ENCODE measurements at regions not wholly inside any gene's neighbourhood (a gene's known extent, or its start where the extent isn't known, plus 50 kb on each side); places are given as distances from the start of the nearest gene placed in this dataset.

GRCh38 chr22:44402196-44403111 is 89.7 kb upstream of the SHISAL1 start:
- Mint-ChIP-seq H3K4me3 (no peak overlapping the region), H3K36me3 (ENCODE audit: low read depth) (no peaks in the 10 kb centered on the region), H3K27me3 (ENCODE audit: low read depth) (no peaks in the 10 kb centered on the region), H3K4me1 (no peaks in the 10 kb centered on the region), H3K27ac (ENCODE audit: unreplicated experiment) (no peak overlapping the region), H3K9me3 (no peaks in the 10 kb centered on the region)
- no peak for TF ChIP-seq CTCF (conservative IDR thresholded peaks at IDR 0.05)
- no peak for DNase-seq (ENCODE audit: low read depth, low spot score)

DNA sequence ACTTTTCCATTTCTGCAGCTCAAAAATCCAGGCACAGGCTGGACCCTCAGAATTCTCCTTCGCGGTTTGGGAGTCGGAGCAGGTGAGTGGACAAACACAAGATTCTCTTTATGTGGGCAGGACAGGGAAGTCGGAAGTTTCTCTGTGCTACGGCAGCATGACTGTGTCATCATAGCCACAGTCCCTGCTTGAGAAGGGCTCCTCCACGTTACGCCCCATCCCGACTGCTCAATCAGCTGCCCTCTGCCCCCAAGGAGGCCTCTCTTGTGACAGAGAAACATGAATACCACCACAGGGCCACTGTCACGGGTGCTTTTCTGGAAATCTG is 89.0 kb upstream of the SHISAL1 start:
- H3K9me3 Mint-ChIP-seq, result no peaks in the 10 kb centered on the region
- TF ChIP-seq CTCF (conservative IDR thresholded peaks at IDR 0.05), result no peak
- H3K4me3 Mint-ChIP-seq, result no peak overlapping the region
- H3K36me3 Mint-ChIP-seq (ENCODE audit: low read depth), result no peaks in the 10 kb centered on the region
- H3K27me3 Mint-ChIP-seq (ENCODE audit: low read depth), result no peaks in the 10 kb centered on the region
- H3K27ac Mint-ChIP-seq (ENCODE audit: unreplicated experiment), result no peak overlapping the region
- DNase-seq (ENCODE audit: low read depth, low spot score), result no peak
- H3K4me1 Mint-ChIP-seq, result no peaks in the 10 kb centered on the region

DNA sequence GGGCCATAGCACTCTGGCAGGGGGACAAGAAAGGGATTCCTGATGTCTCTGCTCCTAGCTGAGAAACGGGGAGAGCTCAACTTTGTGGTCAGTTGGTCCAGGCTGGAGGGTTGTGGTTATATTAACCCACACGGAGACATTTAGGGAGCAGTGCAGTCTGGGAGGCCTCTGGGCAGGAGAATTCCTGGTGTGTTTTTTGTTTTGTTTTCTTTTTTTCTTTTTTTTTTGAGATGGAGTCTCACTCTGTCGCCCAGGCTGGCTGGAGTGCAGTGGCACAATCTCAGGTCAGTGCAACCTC is 88.0 kb upstream of the SHISAL1 start:
- H3K4me1 Mint-ChIP-seq, result no peaks in the 10 kb centered on the region
- no peak for DNase-seq (ENCODE audit: low read depth, low spot score)
- H3K36me3 Mint-ChIP-seq (ENCODE audit: low read depth), result no peaks in the 10 kb centered on the region
- TF ChIP-seq CTCF (conservative IDR thresholded peaks at IDR 0.05), result no peak
- H3K27me3 Mint-ChIP-seq (ENCODE audit: low read depth), result no peaks in the 10 kb centered on the region
- no peak overlapping the region for H3K4me3 Mint-ChIP-seq
- no peaks in the 10 kb centered on the region for H3K9me3 Mint-ChIP-seq
- no peak overlapping the region for H3K27ac Mint-ChIP-seq (ENCODE audit: unreplicated experiment)

- no peak for DNase-seq (ENCODE audit: low read depth, low spot score)
- Mint-ChIP-seq H3K9me3 (no peaks in the 10 kb centered on the region), H3K36me3 (ENCODE audit: low read depth) (no peaks in the 10 kb centered on the region), H3K4me3 (no peak overlapping the region), H3K27ac (ENCODE audit: unreplicated experiment) (no peak overlapping the region), H3K4me1 (no peaks in the 10 kb centered on the region), H3K27me3 (ENCODE audit: low read depth) (no peaks in the 10 kb centered on the region)
- no peak for TF ChIP-seq CTCF (conservative IDR thresholded peaks at IDR 0.05)
Measured at GRCh38 chr22:44399906-44400762, 87.4 kb upstream of the SHISAL1 start.

- H3K4me3 Mint-ChIP-seq, result no peak overlapping the region
- DNase-seq (ENCODE audit: low read depth, low spot score), result no peak
- H3K27ac Mint-ChIP-seq (ENCODE audit: unreplicated experiment), result no peak overlapping the region
- no peak for TF ChIP-seq CTCF (conservative IDR thresholded peaks at IDR 0.05)
- no peaks in the 10 kb centered on the region for H3K9me3 Mint-ChIP-seq
- no peaks in the 10 kb centered on the region for H3K27me3 Mint-ChIP-seq (ENCODE audit: low read depth)
- no peaks in the 10 kb centered on the region for H3K36me3 Mint-ChIP-seq (ENCODE audit: low read depth)
- no peaks in the 10 kb centered on the region for H3K4me1 Mint-ChIP-seq
Measured at GRCh38 chr22:44398856-44399837, 86.4 kb upstream of the SHISAL1 start.

Data from neural crest cell (in vitro differentiated cells).